GM19455 (cell line): ENCODE measurements at regions not wholly inside any gene's neighbourhood (a gene's known extent, or its start where the extent isn't known, plus 50 kb on each side); places are given as distances from the start of the nearest gene placed in this dataset.
A peak's percentile ranks its signal among the peaks of the same experiment; 100 is the strongest.
"Not testable (repeated sequence)": the region's sequence is repeated elsewhere in the genome, so short reads cannot be mapped to it uniquely, and the experiment has no call there.

ENCODE experiments used
- ATAC-seq: cut with Tn5 transposase; IDR thresholded peaks from one replicate; pipeline ENCODE4 v1.9.1; 2021; ENCODE audit not compliant: unreplicated experiment

GRCh38 chr6:85135376-85136094 is 314.3 kb upstream of the NT5E start:
- ATAC-seq: no peak

GRCh38 chr6:85134172-85134571 is 315.7 kb upstream of the NT5E start:
- no peak for ATAC-seq

GRCh38 chr6:85132091-85132490 is 317.8 kb upstream of the NT5E start:
- ATAC-seq: no peak

GRCh38 chr6:85130743-85131142 is 319.1 kb upstream of the NT5E start:
- no peak for ATAC-seq

- ATAC-seq: no peak
Observed at GRCh38 chr6:85129881-85130280, 320.0 kb upstream of the NT5E start.

GRCh38 chr6:85128781-85129180 is 321.1 kb upstream of the NT5E start:
- no peak for ATAC-seq

- not testable (repeated sequence) for ATAC-seq
Observed at GRCh38 chr6:85128256-85128655, 321.6 kb upstream of the NT5E start.

GRCh38 chr6:85127696-85128243 is 322.1 kb upstream of the NT5E start:
- ATAC-seq: no peak

- ATAC-seq: no peak
Observed at GRCh38 chr6:85127168-85127498, 322.8 kb upstream of the NT5E start.

- peak; percentile 75 for ATAC-seq
Observed at GRCh38 chr6:85126485-85127167, 323.3 kb upstream of the NT5E start.

GRCh38 chr6:85125526-85125925 is 324.4 kb upstream of the NT5E start:
- no peak for ATAC-seq

- ATAC-seq: no peak
Observed at GRCh38 chr6:85124472-85125354, 325.2 kb upstream of the NT5E start.

GRCh38 chr6:85121158-85121557 is 328.7 kb upstream of the NT5E start:
- ATAC-seq: no peak

- no peak for ATAC-seq
Observed at GRCh38 chr6:85118652-85119235, 331.1 kb upstream of the NT5E start.

GRCh38 chr6:85118233-85118632 is 331.6 kb upstream of the NT5E start:
- ATAC-seq: no peak

- no peak for ATAC-seq
Observed at GRCh38 chr6:85116475-85116874, 333.4 kb upstream of the NT5E start.

- no peak for ATAC-seq
Observed at GRCh38 chr6:85115876-85116275, 334.0 kb upstream of the NT5E start.

- ATAC-seq: no peak
Observed at GRCh38 chr6:85115376-85115775, 334.5 kb upstream of the NT5E start.

GRCh38 chr6:85114581-85114935 is 335.3 kb upstream of the NT5E start:
- no peak for ATAC-seq

GRCh38 chr6:85113934-85114580 is 335.8 kb upstream of the NT5E start:
- no peak for ATAC-seq

- ATAC-seq: no peak
Observed at GRCh38 chr6:85112540-85112939, 337.3 kb upstream of the NT5E start.
